Stimulated activated CD8-positive, alpha-beta memory T cell treated with anti-CD3 and anti-CD28 coated beads, Interleukin-7, amount 100 ng/mL, for 24 hours (primary cell): ENCODE measurements at regions not wholly inside any gene's neighbourhood (a gene's known extent, or its start where the extent isn't known, plus 50 kb on each side); places are given as distances from the start of the nearest gene placed in this dataset.
"Not testable (repeated sequence)": the region's sequence is repeated elsewhere in the genome, so short reads cannot be mapped to it uniquely, and the experiment has no call there.

Experiments used
- DNase-seq: peaks from one replicate; pipeline ENCODE4 v3.0.0-alpha.2; 2020; ENCODE audit warnings: low read depth

GRCh38 chr11:86167499-86168164 is 76.9 kb upstream of the EED start:
- no peak for DNase-seq

- DNase-seq: not testable (repeated sequence)
Observed at GRCh38 chr11:86166287-86166686, 78.3 kb upstream of the EED start.

GRCh38 chr11:86164106-86164505 is 80.4 kb upstream of the EED start:
- no peak for DNase-seq

GRCh38 chr11:86163221-86163876 is 81.2 kb upstream of the EED start:
- DNase-seq: not testable (repeated sequence)

GRCh38 chr11:86162239-86162638 is 82.3 kb upstream of the EED start:
- no peak for DNase-seq

- no peak for DNase-seq
Observed at GRCh38 chr11:86161837-86162236, 82.7 kb upstream of the EED start.

GRCh38 chr11:86161336-86161735 is 83.2 kb upstream of the EED start:
- no peak for DNase-seq

GRCh38 chr11:86160541-86161149 is 83.9 kb upstream of the EED start:
- no peak for DNase-seq

GRCh38 chr11:86159581-86159891 is 85.0 kb upstream of the EED start:
- no peak for DNase-seq

- DNase-seq: no peak
Observed at GRCh38 chr11:86158704-86159580, 85.6 kb upstream of the EED start.

GRCh38 chr11:86157797-86158378 is 86.7 kb upstream of the EED start:
- no peak for DNase-seq

GRCh38 chr11:86156397-86156955 is 87.6 kb upstream of the PICALM start:
- DNase-seq: no peak

GRCh38 chr11:86155200-86155844 is 86.4 kb upstream of the PICALM start:
- DNase-seq: no peak

GRCh38 chr11:86153439-86153838 is 84.6 kb upstream of the PICALM start:
- DNase-seq: no peak

GRCh38 chr11:86152901-86153300 is 84.0 kb upstream of the PICALM start:
- no peak for DNase-seq

GRCh38 chr11:86152006-86152862 is 83.3 kb upstream of the PICALM start:
- DNase-seq: no peak

- no peak for DNase-seq
Observed at GRCh38 chr11:86151174-86152005, 82.5 kb upstream of the PICALM start.

- no peak for DNase-seq
Observed at GRCh38 chr11:86150847-86151173, 81.9 kb upstream of the PICALM start.

- DNase-seq: no peak
Observed at GRCh38 chr11:86149792-86150191, 80.9 kb upstream of the PICALM start.

- no peak for DNase-seq
Observed at GRCh38 chr11:86148345-86148747, 79.5 kb upstream of the PICALM start.
